RWPE2 (cell line): ENCODE measurements at regions not wholly inside any gene's neighbourhood (a gene's known extent, or its start where the extent isn't known, plus 50 kb on each side); places are given as distances from the start of the nearest gene placed in this dataset.

Experiments
- ATAC-seq: fragments of 200-7000 bp; cut with Tn5 transposase; 3 replicates; pipeline ENCODE4 v1.9.1; 2021; ENCODE audit warnings: low read depth
- DNase-seq: peaks from one replicate; pipeline ENCODE4 v3.0.0-alpha.2; 2020; ENCODE audit warnings: low spot score
- H3K27ac ChIP-seq: fragments of 450-650 bp; 2 replicates; pipeline ENCODE4 v1.5.1; 2017; ENCODE audit warnings: mild to moderate bottlenecking; ENCODE audit not compliant: poor library complexity, severe bottlenecking
- H3K27me3 ChIP-seq: fragments of 250-450 bp; sonication (Bioruptor Pico); 2 replicates; pipeline ENCODE4 v1.5.1; 2021; ENCODE audit warnings: mild to moderate bottlenecking, moderate library complexity; ENCODE audit not compliant: insufficient read depth, poor library complexity, severe bottlenecking
- H3K36me3 ChIP-seq: fragments of 250-450 bp; sonication (Bioruptor Pico); 2 replicates; pipeline ENCODE4 v1.5.1; 2020; ENCODE audit warnings: low read depth, mild to moderate bottlenecking, moderate library complexity
- H3K4me1 ChIP-seq: fragments of 250-450 bp; sonication (Bioruptor Pico); 2 replicates; pipeline ENCODE4 v1.5.1; 2021; ENCODE audit warnings: mild to moderate bottlenecking, moderate library complexity; ENCODE audit not compliant: insufficient read depth, poor library complexity, severe bottlenecking
- H3K4me3 ChIP-seq: fragments of 250-450 bp; sonication (Bioruptor Pico); 2 replicates; pipeline ENCODE4 v1.5.1; 2021; ENCODE audit warnings: mild to moderate bottlenecking, moderate library complexity; ENCODE audit not compliant: severe bottlenecking
- H3K9me3 ChIP-seq: fragments of 250-450 bp; sonication (Bioruptor Pico); 2 replicates; pipeline ENCODE4 v1.5.1; 2021; ENCODE audit warnings: mild to moderate bottlenecking, moderate library complexity; ENCODE audit not compliant: severe bottlenecking
- CTCF ChIP-seq: fragments of 450-650 bp; IDR thresholded peaks from one replicate; pipeline ENCODE4 v1.5.1; 2017; ENCODE audit warnings: mild to moderate bottlenecking, moderate library complexity; ENCODE audit not compliant: poor library complexity, severe bottlenecking

GRCh38 chr3:127459891-127460290, 130.6 kb downstream of the TPRA1 start:
- no peak for DNase-seq
- Histone ChIP-seq H3K27ac (no peak overlapping the region), H3K27me3 (no peaks in the 10 kb centered on the region), H3K4me3 (no peak overlapping the region), H3K9me3 (no peaks in the 10 kb centered on the region), H3K36me3 (no peaks in the 10 kb centered on the region), H3K4me1 (peaks cover 12% of the 10 kb centered on the region)
- no peak for TF ChIP-seq CTCF
- ATAC-seq: no peak

GRCh38 chr3:127458696-127459604, 131.6 kb downstream of the TPRA1 start:
- Histone ChIP-seq H3K9me3 (no peaks in the 10 kb centered on the region), H3K4me1 (peaks cover 12% of the 10 kb centered on the region), H3K36me3 (no peaks in the 10 kb centered on the region), H3K27me3 (no peaks in the 10 kb centered on the region), H3K27ac (no peak overlapping the region), H3K4me3 (no peak overlapping the region)
- DNase-seq (no peak), ATAC-seq (no peak)
- TF ChIP-seq CTCF: no peak

- peak overlapping the region; percentile 35 for H3K4me3 ChIP-seq
- peak overlapping the region; percentile 89 for H3K27ac ChIP-seq
- H3K27me3 ChIP-seq: no peaks in the 10 kb centered on the region
- ATAC-seq (no peak), DNase-seq (peak; percentile 23)
- peaks cover 12% of the 10 kb centered on the region for H3K4me1 ChIP-seq
- no peaks in the 10 kb centered on the region for H3K36me3 ChIP-seq
- H3K9me3 ChIP-seq: no peaks in the 10 kb centered on the region
- no peak for TF ChIP-seq CTCF
These were observed 132.9 kb downstream of the TPRA1 start for GRCh38 chr3:127457546-127458145.

- H3K4me3 ChIP-seq: peak overlapping the region; percentile 35
- peak; percentile 73 for ATAC-seq
- H3K27me3 ChIP-seq: no peaks in the 10 kb centered on the region
- TF ChIP-seq CTCF: no peak
- H3K36me3 ChIP-seq: no peaks in the 10 kb centered on the region
- H3K27ac ChIP-seq: peak overlapping the region; percentile 89
- peak; percentile 84 for DNase-seq
- H3K9me3 ChIP-seq: no peaks in the 10 kb centered on the region
- peaks cover 12% of the 10 kb centered on the region for H3K4me1 ChIP-seq
These were observed 133.4 kb downstream of the TPRA1 start for GRCh38 chr3:127457094-127457475.
